ENCODE measurements at regions not wholly inside any gene's neighbourhood (a gene's known extent, or its start where the extent isn't known, plus 50 kb on each side); places are given as distances from the start of the nearest gene placed in this dataset.

DNA sequence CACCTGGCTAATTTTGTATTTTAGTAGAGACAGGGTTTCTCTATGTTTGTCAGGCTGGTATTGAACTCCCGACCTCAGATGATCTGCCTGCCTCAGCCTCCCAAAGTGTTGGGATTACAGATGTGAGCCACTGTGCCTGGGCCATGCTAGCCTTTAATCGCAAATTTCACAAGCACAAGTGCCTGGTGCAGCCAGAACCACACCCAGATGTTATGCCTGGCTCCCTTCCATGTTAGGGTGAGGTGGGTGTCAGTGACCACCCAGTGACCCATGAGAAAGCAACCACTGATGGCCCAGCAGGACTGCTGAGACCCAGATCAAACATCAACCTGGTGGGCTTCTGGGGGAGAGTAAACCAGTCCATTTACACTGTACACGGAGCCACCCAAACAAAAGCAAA lies 241.9 kb downstream of the CDH11 start:
- Mint-ChIP-seq H3K27me3 (ENCODE audit: low read depth) (no peaks in the 10 kb centered on the region), H3K27ac (peak overlapping the region in 1 of 3 experiments; percentile 63), H3K36me3 (ENCODE audit: low read depth) (no peaks in the 10 kb centered on the region), H3K4me3 (no peak overlapping the region), H3K9me3 (peaks cover 25% of the 10 kb centered on the region), H3K4me1 (peaks cover 23% of the 10 kb centered on the region)
- TF ChIP-seq, protein P1, sequence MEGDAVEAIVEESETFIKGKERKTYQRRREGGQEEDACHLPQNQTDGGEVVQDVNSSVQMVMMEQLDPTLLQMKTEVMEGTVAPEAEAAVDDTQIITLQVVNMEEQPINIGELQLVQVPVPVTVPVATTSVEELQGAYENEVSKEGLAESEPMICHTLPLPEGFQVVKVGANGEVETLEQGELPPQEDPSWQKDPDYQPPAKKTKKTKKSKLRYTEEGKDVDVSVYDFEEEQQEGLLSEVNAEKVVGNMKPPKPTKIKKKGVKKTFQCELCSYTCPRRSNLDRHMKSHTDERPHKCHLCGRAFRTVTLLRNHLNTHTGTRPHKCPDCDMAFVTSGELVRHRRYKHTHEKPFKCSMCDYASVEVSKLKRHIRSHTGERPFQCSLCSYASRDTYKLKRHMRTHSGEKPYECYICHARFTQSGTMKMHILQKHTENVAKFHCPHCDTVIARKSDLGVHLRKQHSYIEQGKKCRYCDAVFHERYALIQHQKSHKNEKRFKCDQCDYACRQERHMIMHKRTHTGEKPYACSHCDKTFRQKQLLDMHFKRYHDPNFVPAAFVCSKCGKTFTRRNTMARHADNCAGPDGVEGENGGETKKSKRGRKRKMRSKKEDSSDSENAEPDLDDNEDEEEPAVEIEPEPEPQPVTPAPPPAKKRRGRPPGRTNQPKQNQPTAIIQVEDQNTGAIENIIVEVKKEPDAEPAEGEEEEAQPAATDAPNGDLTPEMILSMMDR (IDR thresholded peaks at IDR 0.05; ENCODE audit: unreplicated experiment in 3 of 3): no peak

- TF ChIP-seq, protein P1 (IDR thresholded peaks at IDR 0.05; ENCODE audit: unreplicated experiment in 3 of 3): no peak
- H3K27ac Mint-ChIP-seq: peak overlapping the region in 2 of 3 experiments; percentile 18 to 52
- peaks cover 22% of the 10 kb centered on the region for H3K9me3 Mint-ChIP-seq
- peaks cover 23% of the 10 kb centered on the region for H3K4me1 Mint-ChIP-seq
- H3K27me3 Mint-ChIP-seq (ENCODE audit: low read depth): no peaks in the 10 kb centered on the region
- H3K4me3 Mint-ChIP-seq: no peak overlapping the region
- no peaks in the 10 kb centered on the region for H3K36me3 Mint-ChIP-seq (ENCODE audit: low read depth)
These were observed 242.9 kb downstream of the CDH11 start for GRCh38 chr16:64878940-64879339.

- Mint-ChIP-seq H3K27me3 (ENCODE audit: low read depth) (no peaks in the 10 kb centered on the region), H3K4me3 (no peak overlapping the region), H3K4me1 (peaks cover 48% of the 10 kb centered on the region), H3K27ac (peak overlapping the region in 2 of 3 experiments; percentile 10 to 41), H3K9me3 (peaks cover 11% of the 10 kb centered on the region), H3K36me3 (ENCODE audit: low read depth) (no peaks in the 10 kb centered on the region)
- TF ChIP-seq, protein P1 (IDR thresholded peaks at IDR 0.05; ENCODE audit: unreplicated experiment in 3 of 3): no peak
These were observed 249.8 kb downstream of the CDH11 start for GRCh38 chr16:64872101-64872500.

- no peaks in the 10 kb centered on the region for H3K27me3 Mint-ChIP-seq (ENCODE audit: low read depth)
- H3K36me3 Mint-ChIP-seq (ENCODE audit: low read depth): no peaks in the 10 kb centered on the region
- TF ChIP-seq, protein P1 (IDR thresholded peaks at IDR 0.05; ENCODE audit: unreplicated experiment in 3 of 3): no peak
- peak overlapping the region in 1 of 3 experiments; percentile 31 for H3K4me3 Mint-ChIP-seq
- H3K9me3 Mint-ChIP-seq: peaks cover 5% of the 10 kb centered on the region
- peaks cover 48% of the 10 kb centered on the region for H3K4me1 Mint-ChIP-seq
- peak overlapping the region; percentile 55 to 76 (median 64) for H3K27ac Mint-ChIP-seq
These were observed 251.0 kb downstream of the CDH11 start for GRCh38 chr16:64870859-64871258.

- TF ChIP-seq, protein P1 (IDR thresholded peaks at IDR 0.05; ENCODE audit: unreplicated experiment in 3 of 3): no peak
- H3K4me3 Mint-ChIP-seq: no peak overlapping the region
- peaks cover 48% of the 10 kb centered on the region for H3K4me1 Mint-ChIP-seq
- H3K36me3 Mint-ChIP-seq (ENCODE audit: low read depth): no peaks in the 10 kb centered on the region
- peak overlapping the region; percentile 41 to 92 (median 76) for H3K27ac Mint-ChIP-seq
- H3K27me3 Mint-ChIP-seq (ENCODE audit: low read depth): no peaks in the 10 kb centered on the region
- no peaks in the 10 kb centered on the region for H3K9me3 Mint-ChIP-seq
These were observed 252.1 kb downstream of the CDH11 start for GRCh38 chr16:64869781-64870180.

DNA sequence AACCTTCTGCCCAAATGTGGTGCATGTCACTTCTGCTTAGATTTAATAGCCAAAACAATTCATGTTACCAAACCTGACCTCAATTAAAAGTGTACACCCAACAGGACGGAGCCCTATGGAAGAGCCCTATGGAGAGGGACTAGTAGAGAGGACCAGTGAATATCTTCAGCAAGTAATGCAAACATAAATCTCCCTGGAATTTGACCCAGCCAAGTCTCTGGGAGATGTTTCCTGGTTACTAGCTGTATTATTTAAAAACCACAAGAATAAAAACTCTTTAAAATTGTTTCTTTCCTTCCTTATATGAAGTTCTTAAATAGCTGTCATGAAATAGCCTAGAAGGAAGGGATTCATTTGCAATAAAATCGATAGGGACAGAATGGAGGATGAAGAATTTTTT lies 255.8 kb downstream of the CDH11 start:
- H3K27ac Mint-ChIP-seq: no peak overlapping the region

More for the DNA sequence above, 255.8 kb downstream of the CDH11 start:
- Mint-ChIP-seq H3K4me1 (peaks cover 38% of the 10 kb centered on the region), H3K4me3 (no peak overlapping the region), H3K9me3 (no peaks in the 10 kb centered on the region), H3K36me3 (ENCODE audit: low read depth) (no peaks in the 10 kb centered on the region), H3K27me3 (ENCODE audit: low read depth) (no peaks in the 10 kb centered on the region)
- TF ChIP-seq, protein P1 (IDR thresholded peaks at IDR 0.05; ENCODE audit: unreplicated experiment in 3 of 3): no peak

All from nephron (organoid).